ENCODE measurements at regions not wholly inside any gene's neighbourhood (a gene's known extent, or its start where the extent isn't known, plus 50 kb on each side); places are given as distances from the start of the nearest gene placed in this dataset.

- TF ChIP-seq CTCF (IDR thresholded peaks at IDR 0.05; ENCODE audit: low read depth, low read length, missing input control): no peak
- TF ChIP-seq GABPA (IDR thresholded peaks at IDR 0.05 in 1 of 2, conservative IDR thresholded peaks at IDR 0.05 in 1 of 2): no peak
- TF ChIP-seq ZBTB33 (IDR thresholded peaks at IDR 0.05): no peak
- TF ChIP-seq RAD21 (IDR thresholded peaks at IDR 0.05): no peak
- TF ChIP-seq REST (IDR thresholded peaks at IDR 0.05): no peak
- TF ChIP-seq TAF1 (conservative IDR thresholded peaks at IDR 0.05): no peak
- no peak for TF ChIP-seq FOXA1 (IDR thresholded peaks at IDR 0.05)
- no peak for TF ChIP-seq EGR1 (IDR thresholded peaks at IDR 0.05; ENCODE audit: low read depth in 2 of 2)
- no peak for TF ChIP-seq RXRA (IDR thresholded peaks at IDR 0.05)
These were observed 111.0 kb upstream of the CPNE4 start for GRCh38 chr3:132145833-132146232.

All from liver (tissue), 3 donors.